ENCODE measurements at regions not wholly inside any gene's neighbourhood (a gene's known extent, or its start where the extent isn't known, plus 50 kb on each side); places are given as distances from the start of the nearest gene placed in this dataset.

- CTCF ChIA-PET (ENCODE audit: partially characterized antibody) = interaction anchor here (0.6 to 1.1 kb wide), 3 partner anchors 53 to 1674 kb away, joined by 3 read pairs; no protein-coding TSS in a partner anchor
- Histone ChIP-seq H2BK5ac (ENCODE audit: low read depth, low read length) (no peak overlapping the region), H2BK15ac (ENCODE audit: low read length) (no peak overlapping the region), H4K5ac (ENCODE audit: insufficient read length, low read depth, low read length) (no peak overlapping the region), H3K23ac (ENCODE audit: insufficient read length) (no peak overlapping the region), H3K9me3 (ENCODE audit: insufficient read depth in 2 of 2, low read depth in 1 of 2, low read length in 1 of 2) (no peaks in the 10 kb centered on the region), H4K91ac (replicated peaks; ENCODE audit: insufficient read length, low read length) (no peak overlapping the region), H3K4me3 (ENCODE audit: extremely low read depth in 1 of 4, insufficient read depth in 2 of 4, low read depth in 3 of 4, low read length in 4 of 4) (no peak overlapping the region), H3K4me1 (replicated peaks in 1 of 4; ENCODE audit: control insufficient read depth in 3 of 4, insufficient read depth in 4 of 4, low read length in 3 of 4) (peaks cover 0 to 5% (median 1%) of the 10 kb centered on the region in 4 experiments; a peak in 2 of 7 replicates), H2BK12ac (ENCODE audit: low read depth, low read length) (no peak overlapping the region), H2AFZ (ENCODE audit: low read length) (no peak overlapping the region), H2AK5ac (ENCODE audit: low read depth, low read length) (no peak overlapping the region), H3K56ac (replicated peaks; ENCODE audit: insufficient read length, low read depth, low read length) (no peak overlapping the region), H3K79me1 (ENCODE audit: low read depth, low read length) (no peaks in the 10 kb centered on the region), H2BK120ac (replicated peaks; ENCODE audit: low read depth, low read length) (no peak overlapping the region), H3K4me2 (ENCODE audit: insufficient read depth in 1 of 2, low read depth in 2 of 2, low read length in 2 of 2) (no peak overlapping the region), H3K18ac (ENCODE audit: extremely low read depth, low read length) (no peak overlapping the region), H3K4ac (replicated peaks; ENCODE audit: insufficient read length, low read depth, low read length) (no peak overlapping the region), H4K8ac (ENCODE audit: extremely low read depth, insufficient read depth, low read length) (no peak overlapping the region), H3K79me2 (ENCODE audit: control insufficient read depth in 1 of 2, insufficient read depth in 2 of 2, low read length in 2 of 2) (no peaks in the 10 kb centered on the region), H3K27me3 (replicated peaks in 1 of 4; ENCODE audit: control insufficient read depth in 3 of 4, extremely low read depth in 1 of 4, insufficient read depth in 3 of 4, low read length in 3 of 4) (peaks cover 8 to 17% (median 12%) of the 10 kb centered on the region in 4 experiments; a peak in 5 of 7 replicates), H3K23me2 (ENCODE audit: low read depth, low read length) (peaks cover 4% of the 10 kb centered on the region; the same call in 1 of the 2 replicates), H3K14ac (ENCODE audit: insufficient read length) (no peak overlapping the region), H3K36me3 (ENCODE audit: control insufficient read depth in 2 of 4, insufficient read depth in 4 of 4, low read length in 3 of 4) (no peaks in the 10 kb centered on the region), H4K20me1 (replicated peaks in 1 of 2; ENCODE audit: control insufficient read depth in 1 of 2, insufficient read depth in 2 of 2, low read length in 2 of 2) (no peaks in the 10 kb centered on the region), H3K9ac (replicated peaks in 1 of 4; ENCODE audit: extremely low read depth in 1 of 4, low read depth in 3 of 4, low read length in 3 of 4) (no peak overlapping the region), H2BK20ac (ENCODE audit: low read length) (no peak overlapping the region), H3K27ac (ENCODE audit: low read depth, low read length) (no peak overlapping the region)
- no peak for FAIRE-seq
- 68% methylated on average over 5 of the region's 5 CpGs; no CpG with 5 or more reads in 1 of the 2 experiments for WGBS, 2 experiments (ENCODE audit: extremely low coverage in 1 of 2, insufficient coverage in 1 of 2, insufficient read length in 1 of 2, insufficient replicate concordance in 2 of 2, low coverage in 1 of 2, low lambda C conversion rate in 2 of 2, missing lambda C conversion rate in 1 of 2)
- no peak for DNase-seq (ENCODE audit: low read depth in 1 of 2, low spot score in 2 of 2)
- POLR2A ChIA-PET (ENCODE audit: partially characterized antibody) = interaction anchor here (1.3 kb wide), 1 partner anchor 60 kb away, joined by 3 read pairs; no protein-coding TSS in a partner anchor
- TF ChIP-seq PHF8 (conservative IDR thresholded peaks at IDR 0.05; ENCODE audit: low read depth, low read length) (no peak), JUN (IDR thresholded peaks at IDR 0.05; ENCODE audit: low read depth, low read length) (no peak), SP4 (IDR thresholded peaks at IDR 0.05; ENCODE audit: low read length) (no peak), MAFK (IDR thresholded peaks at IDR 0.05; ENCODE audit: low read depth, low read length) (no peak), CBX5 (IDR thresholded peaks at IDR 0.05; ENCODE audit: low read depth, low read length) (no peak), ATF3 (IDR thresholded peaks at IDR 0.05; ENCODE audit: insufficient read depth, low read depth, low read length) (no peak), SIRT6 (IDR thresholded peaks at IDR 0.05; ENCODE audit: low read length) (no peak), ATF2 (IDR thresholded peaks at IDR 0.05; ENCODE audit: low read length) (no peak), CHD1 (IDR thresholded peaks at IDR 0.05; ENCODE audit: low read depth, low read length) (no peak), EZH2 (IDR thresholded peaks at IDR 0.05; ENCODE audit: low read depth, low read length, severe bottlenecking) (no peak), JUND (IDR thresholded peaks at IDR 0.05; ENCODE audit: low read length) (no peak)
These were observed 249.1 kb downstream of the DHX35 start for GRCh38 chr20:39211060-39211748.
